Ascending aorta (tissue), 2 donors: ENCODE measurements at regions not wholly inside any gene's neighbourhood (a gene's known extent, or its start where the extent isn't known, plus 50 kb on each side); places are given as distances from the start of the nearest gene placed in this dataset.
"Not testable (repeated sequence)": the region's sequence is repeated elsewhere in the genome, so short reads cannot be mapped to it uniquely, and the experiment has no call there.

Source experiments
- DNase-seq, 2 donors: peaks; one replicate each; pipeline ENCODE4 v3.0.0-alpha.2; 2019; ENCODE audit warnings: low spot score in 2 of 2
- H3K27ac ChIP-seq, 2 donors: fragments of 200-600 bp; sonication (generic); one replicate each; pipeline ENCODE4 v1.5.1; 2016 to 2017; ENCODE audit warnings: mild to moderate bottlenecking in 1 of 2
- H3K27me3 ChIP-seq: fragments of 200-600 bp; sonication (generic); one replicate; pipeline ENCODE4 v1.5.1; 2017
- H3K36me3 ChIP-seq, 2 donors: fragments of 200-600 bp; sonication (generic); one replicate each; pipeline ENCODE4 v1.5.1; 2016
- H3K4me1 ChIP-seq, 2 donors: fragments of 200-600 bp; sonication (generic); one replicate each; pipeline ENCODE4 v1.5.1; 2016 to 2017; ENCODE audit warnings: mild to moderate bottlenecking in 1 of 2
- H3K4me3 ChIP-seq, 2 donors: fragments of 200-600 bp; sonication (generic); one replicate each; pipeline ENCODE4 v1.5.1; 2016 to 2017; ENCODE audit warnings: mild to moderate bottlenecking in 1 of 2
- H3K9me3 ChIP-seq, 2 donors: fragments of 200-600 bp; sonication (generic); one replicate each; pipeline ENCODE4 v1.5.1; 2016
- CTCF ChIP-seq, 3 experiments: fragments of 200-600 bp in 2 of 3; fragments of 450-650 bp in 1 of 3; sonication (generic) in 2 of 3; IDR thresholded peaks; one replicate each; pipeline ENCODE4 v1.5.1; 2016 to 2019; ENCODE audit warnings: antibody characterized with exemption in 3 of 3, mild to moderate bottlenecking in 1 of 3, moderate library complexity in 1 of 3
- intact Hi-C: fragments of 100-400 bp; cut with DNase I; formaldehyde crosslinking; loops from one replicate; pipeline ENCODE4 v1.15.1; 2023

DNA sequence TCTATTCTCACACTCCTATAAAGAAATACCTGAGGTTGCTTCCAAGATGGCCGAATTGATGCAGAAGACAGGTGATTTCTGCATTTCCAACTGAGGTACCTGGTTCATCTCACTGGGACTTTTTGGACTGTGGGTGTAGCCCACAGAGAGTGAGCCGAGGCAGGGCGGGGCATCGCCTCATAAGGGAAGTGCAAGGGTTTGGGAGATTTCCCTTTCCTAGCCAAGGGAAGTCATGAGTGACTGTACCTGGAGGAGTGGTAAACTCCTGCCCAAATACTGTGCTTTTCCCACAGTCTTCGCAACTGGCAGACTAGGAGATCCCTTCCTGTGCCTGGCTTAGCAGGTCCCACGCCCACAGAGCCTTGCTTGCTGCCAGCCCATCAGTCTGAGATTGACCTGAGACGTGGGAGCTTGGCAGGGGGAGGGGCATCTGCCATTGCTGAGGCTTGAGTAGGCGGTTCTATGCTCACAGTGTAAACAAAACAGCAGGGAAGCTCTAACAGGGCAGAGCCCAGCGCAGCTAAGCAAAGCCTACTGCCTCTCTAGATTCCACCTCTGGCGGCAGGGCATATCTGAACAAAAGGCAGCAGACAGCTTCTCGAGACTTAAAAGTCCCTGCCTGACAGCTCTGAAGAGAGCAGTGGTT lies 152.2 kb downstream of the ARL4A start:
- TF ChIP-seq CTCF (IDR thresholded peaks at IDR 0.05): no peak
- H3K9me3 ChIP-seq: peaks cover 0 to 4% of the 10 kb centered on the region in 2 donors
- intact Hi-C loops: no loop called here
- H3K36me3 ChIP-seq: no peaks in the 10 kb centered on the region
- no peaks in the 10 kb centered on the region for H3K27me3 ChIP-seq
- no peak for DNase-seq
- H3K4me3 ChIP-seq: no peak overlapping the region
- no peak overlapping the region for H3K27ac ChIP-seq
- no peaks in the 10 kb centered on the region for H3K4me1 ChIP-seq

DNA sequence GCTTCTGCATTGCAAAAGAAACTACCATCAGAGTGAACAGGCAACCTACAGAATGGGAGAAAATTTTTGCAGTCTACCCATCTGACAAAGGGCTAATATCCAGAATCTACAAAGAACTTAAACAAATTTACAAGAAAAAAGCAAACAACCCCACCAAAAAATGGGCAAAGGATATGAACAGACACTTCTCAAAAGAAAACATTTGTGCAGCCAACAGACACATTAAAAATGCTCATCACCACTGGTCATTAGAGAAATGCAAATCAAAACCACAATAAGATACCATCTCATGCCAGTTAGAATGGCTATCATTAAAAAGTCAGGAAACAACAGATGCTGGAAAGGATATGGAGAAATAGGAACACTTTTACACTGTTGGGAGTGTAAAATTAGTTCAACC lies 157.3 kb downstream of the ARL4A start:
- H3K27me3 ChIP-seq, H3K4me3 ChIP-seq, intact Hi-C loops, H3K36me3 ChIP-seq, DNase-seq, H3K27ac ChIP-seq, H3K4me1 ChIP-seq: not testable (repeated sequence)
- peaks cover 8 to 11% of the 10 kb centered on the region in 2 donors for H3K9me3 ChIP-seq

DNA sequence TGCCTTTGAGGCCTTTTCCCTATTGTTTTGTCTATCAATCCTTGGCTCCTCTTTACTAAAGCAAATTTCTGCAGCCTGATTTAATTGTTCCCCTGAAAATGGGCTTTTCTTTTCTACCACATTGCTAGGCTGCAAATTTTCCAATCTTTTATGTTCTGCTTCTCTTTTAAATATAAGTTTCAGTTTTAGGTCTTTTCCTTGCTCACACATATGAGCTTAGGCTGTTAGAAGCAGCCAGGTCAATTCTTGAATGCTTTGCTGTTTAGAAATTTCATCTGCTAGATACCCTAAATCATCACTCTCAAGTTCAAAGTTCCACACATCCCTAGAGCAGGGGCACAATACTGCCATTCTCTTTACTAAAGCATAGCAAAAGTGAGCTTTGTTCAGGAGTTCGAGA lies 159.6 kb downstream of the ARL4A start:
- Histone ChIP-seq H3K9me3 (peaks cover 8 to 11% of the 10 kb centered on the region in 2 donors), H3K27me3 (no peaks in the 10 kb centered on the region), H3K27ac (no peak overlapping the region), H3K4me3 (no peak overlapping the region), H3K36me3 (no peaks in the 10 kb centered on the region), H3K4me1 (no peaks in the 10 kb centered on the region)
- TF ChIP-seq CTCF (IDR thresholded peaks at IDR 0.05): no peak
- intact Hi-C loops: no loop called here
- no peak for DNase-seq

DNA sequence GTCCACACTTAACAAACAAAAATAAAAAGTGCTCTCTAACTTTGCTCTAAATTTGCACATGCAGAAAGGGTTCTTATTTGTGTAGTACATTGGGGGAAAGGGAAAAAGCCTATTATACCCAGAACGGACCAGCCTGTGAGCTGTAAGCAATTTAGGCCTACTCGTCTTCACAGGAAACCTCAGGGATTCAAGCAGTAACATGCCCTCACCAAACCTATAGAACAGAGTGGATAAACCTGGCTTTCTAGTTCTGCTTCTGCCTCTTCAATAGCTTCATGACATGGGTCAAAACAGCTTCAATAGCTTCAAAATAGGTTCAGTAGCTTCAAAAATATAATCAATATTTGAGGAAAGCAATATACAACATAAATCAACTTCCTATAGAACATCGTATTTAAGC lies 163.7 kb downstream of the ARL4A start:
- intact Hi-C loops: no loop called here
- no peak overlapping the region for H3K4me3 ChIP-seq
- no peaks in the 10 kb centered on the region for H3K27me3 ChIP-seq
- no peak for DNase-seq
- no peak overlapping the region for H3K27ac ChIP-seq
- H3K36me3 ChIP-seq: no peaks in the 10 kb centered on the region
- peaks cover 8% of the 10 kb centered on the region in 2 donors for H3K9me3 ChIP-seq
- TF ChIP-seq CTCF (IDR thresholded peaks at IDR 0.05): no peak
- no peaks in the 10 kb centered on the region for H3K4me1 ChIP-seq

GRCh38 chr7:12851841-12852240 lies 164.4 kb downstream of the ARL4A start:
- no peaks in the 10 kb centered on the region for H3K27me3 ChIP-seq
- no peak for DNase-seq
- H3K4me1 ChIP-seq: no peaks in the 10 kb centered on the region
- H3K27ac ChIP-seq: no peak overlapping the region
- TF ChIP-seq CTCF (IDR thresholded peaks at IDR 0.05): no peak
- H3K4me3 ChIP-seq: no peak overlapping the region
- intact Hi-C loops: no loop called here
- peaks cover under 1 to 7% of the 10 kb centered on the region in 2 donors for H3K9me3 ChIP-seq
- H3K36me3 ChIP-seq: no peaks in the 10 kb centered on the region

DNA sequence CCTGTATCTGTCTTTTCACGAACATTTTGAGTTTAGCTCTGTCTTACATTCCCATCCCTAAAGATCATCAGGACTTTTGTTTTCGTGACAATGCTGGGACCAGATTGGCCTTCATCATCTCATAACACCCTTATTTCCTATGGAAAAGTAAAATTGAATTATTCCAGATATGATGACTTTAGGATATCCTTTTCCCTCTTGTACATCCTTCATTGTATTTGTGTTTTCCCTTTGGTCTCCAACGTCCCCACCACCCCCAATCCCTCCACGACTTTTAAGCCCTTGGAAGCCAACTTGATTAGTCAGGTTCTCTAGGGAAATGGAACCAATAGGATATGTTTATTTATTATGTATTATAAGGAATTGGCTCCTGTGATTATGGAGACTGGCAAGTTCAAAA lies 167.6 kb downstream of the ARL4A start:
- no peaks in the 10 kb centered on the region for H3K27me3 ChIP-seq
- intact Hi-C loops: no loop called here
- H3K4me3 ChIP-seq: no peak overlapping the region
- no peaks in the 10 kb centered on the region for H3K36me3 ChIP-seq
- no peaks in the 10 kb centered on the region for H3K4me1 ChIP-seq
- no peak for DNase-seq
- H3K27ac ChIP-seq: no peak overlapping the region
- TF ChIP-seq CTCF (IDR thresholded peaks at IDR 0.05): no peak
- H3K9me3 ChIP-seq: no peaks in the 10 kb centered on the region
